ENCODE measurements at regions not wholly inside any gene's neighbourhood (a gene's known extent, or its start where the extent isn't known, plus 50 kb on each side); places are given as distances from the start of the nearest gene placed in this dataset.

DNA sequence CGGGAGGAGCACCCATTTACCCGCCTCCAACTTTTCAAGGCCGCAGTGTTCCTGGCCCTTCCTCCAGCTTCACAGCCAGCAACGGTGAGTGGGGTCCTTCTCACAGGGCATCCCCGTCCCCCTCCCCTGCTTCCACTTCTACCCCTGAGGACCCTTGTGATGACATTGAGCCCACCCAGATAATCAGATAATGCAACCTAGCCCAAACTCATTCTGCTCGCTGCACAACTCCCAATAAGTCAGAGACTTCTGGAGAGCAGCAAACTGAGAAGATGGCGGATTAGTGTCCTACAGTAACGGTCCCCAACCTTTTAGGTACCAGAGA lies 74.5 kb downstream of the OAT start:
- Histone ChIP-seq H3K9me2 (ENCODE audit: insufficient read depth) (no peaks in the 10 kb centered on the region; the same call in 1 of the 2 replicates), H3K4me3 (no peak overlapping the region), H3K27ac (ENCODE audit: low read depth) (no peak overlapping the region), H3F3A (replicated peaks; ENCODE audit: low read depth) (no peaks in the 10 kb centered on the region), H3K36me3 (ENCODE audit: insufficient read depth) (no peaks in the 10 kb centered on the region), H3K4me2 (no peak overlapping the region), H2AFZ (no peak overlapping the region), H3K27me3 (ENCODE audit: insufficient read depth) (no peaks in the 10 kb centered on the region), H3K79me2 (replicated peaks; ENCODE audit: insufficient read depth) (no peaks in the 10 kb centered on the region), H4K20me1 (replicated peaks; ENCODE audit: insufficient read depth) (no peaks in the 10 kb centered on the region), H3K4me1 (ENCODE audit: insufficient read depth) (no peaks in the 10 kb centered on the region)
- ATAC-seq: no peak
- peaks cover 7% of the 10 kb centered on the region for H3K27me3 Mint-ChIP-seq (ENCODE audit: insufficient read depth, low read depth, poor library complexity)
- TF ChIP-seq STAT1 (IDR thresholded peaks at IDR 0.05; ENCODE audit: unreplicated experiment) (no peak), EZH2phosphoT487 (IDR thresholded peaks at IDR 0.05; ENCODE audit: unreplicated experiment) (no peak), CREB1 (CRISPR knock-in tag; IDR thresholded peaks at IDR 0.05; ENCODE audit: low read depth) (no peak), ZNF331 (CRISPR knock-in tag; IDR thresholded peaks at IDR 0.05; ENCODE audit: low read depth) (no peak), ZNF114 (CRISPR knock-in tag; IDR thresholded peaks at IDR 0.05) (no peak), POLR2AphosphoS5 (IDR thresholded peaks at IDR 0.05; ENCODE audit: low read depth) (no peak), JUNB (IDR thresholded peaks at IDR 0.05; ENCODE audit: unreplicated experiment) (no peak), CTCF (conservative IDR thresholded peaks at IDR 0.05; ENCODE audit: low read depth in 2 of 2) (no peak), REST (IDR thresholded peaks at IDR 0.05; ENCODE audit: unreplicated experiment) (no peak), EZH2 (IDR thresholded peaks at IDR 0.05; ENCODE audit: low read depth, unreplicated experiment) (no peak), NANOG (IDR thresholded peaks at IDR 0.05; ENCODE audit: borderline replicate concordance) (no peak)
- TF ChIP-seq, protein P1, sequence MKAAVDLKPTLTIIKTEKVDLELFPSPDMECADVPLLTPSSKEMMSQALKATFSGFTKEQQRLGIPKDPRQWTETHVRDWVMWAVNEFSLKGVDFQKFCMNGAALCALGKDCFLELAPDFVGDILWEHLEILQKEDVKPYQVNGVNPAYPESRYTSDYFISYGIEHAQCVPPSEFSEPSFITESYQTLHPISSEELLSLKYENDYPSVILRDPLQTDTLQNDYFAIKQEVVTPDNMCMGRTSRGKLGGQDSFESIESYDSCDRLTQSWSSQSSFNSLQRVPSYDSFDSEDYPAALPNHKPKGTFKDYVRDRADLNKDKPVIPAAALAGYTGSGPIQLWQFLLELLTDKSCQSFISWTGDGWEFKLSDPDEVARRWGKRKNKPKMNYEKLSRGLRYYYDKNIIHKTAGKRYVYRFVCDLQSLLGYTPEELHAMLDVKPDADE (IDR thresholded peaks at IDR 0.05): no peak
- TF ChIP-seq, protein P2, sequence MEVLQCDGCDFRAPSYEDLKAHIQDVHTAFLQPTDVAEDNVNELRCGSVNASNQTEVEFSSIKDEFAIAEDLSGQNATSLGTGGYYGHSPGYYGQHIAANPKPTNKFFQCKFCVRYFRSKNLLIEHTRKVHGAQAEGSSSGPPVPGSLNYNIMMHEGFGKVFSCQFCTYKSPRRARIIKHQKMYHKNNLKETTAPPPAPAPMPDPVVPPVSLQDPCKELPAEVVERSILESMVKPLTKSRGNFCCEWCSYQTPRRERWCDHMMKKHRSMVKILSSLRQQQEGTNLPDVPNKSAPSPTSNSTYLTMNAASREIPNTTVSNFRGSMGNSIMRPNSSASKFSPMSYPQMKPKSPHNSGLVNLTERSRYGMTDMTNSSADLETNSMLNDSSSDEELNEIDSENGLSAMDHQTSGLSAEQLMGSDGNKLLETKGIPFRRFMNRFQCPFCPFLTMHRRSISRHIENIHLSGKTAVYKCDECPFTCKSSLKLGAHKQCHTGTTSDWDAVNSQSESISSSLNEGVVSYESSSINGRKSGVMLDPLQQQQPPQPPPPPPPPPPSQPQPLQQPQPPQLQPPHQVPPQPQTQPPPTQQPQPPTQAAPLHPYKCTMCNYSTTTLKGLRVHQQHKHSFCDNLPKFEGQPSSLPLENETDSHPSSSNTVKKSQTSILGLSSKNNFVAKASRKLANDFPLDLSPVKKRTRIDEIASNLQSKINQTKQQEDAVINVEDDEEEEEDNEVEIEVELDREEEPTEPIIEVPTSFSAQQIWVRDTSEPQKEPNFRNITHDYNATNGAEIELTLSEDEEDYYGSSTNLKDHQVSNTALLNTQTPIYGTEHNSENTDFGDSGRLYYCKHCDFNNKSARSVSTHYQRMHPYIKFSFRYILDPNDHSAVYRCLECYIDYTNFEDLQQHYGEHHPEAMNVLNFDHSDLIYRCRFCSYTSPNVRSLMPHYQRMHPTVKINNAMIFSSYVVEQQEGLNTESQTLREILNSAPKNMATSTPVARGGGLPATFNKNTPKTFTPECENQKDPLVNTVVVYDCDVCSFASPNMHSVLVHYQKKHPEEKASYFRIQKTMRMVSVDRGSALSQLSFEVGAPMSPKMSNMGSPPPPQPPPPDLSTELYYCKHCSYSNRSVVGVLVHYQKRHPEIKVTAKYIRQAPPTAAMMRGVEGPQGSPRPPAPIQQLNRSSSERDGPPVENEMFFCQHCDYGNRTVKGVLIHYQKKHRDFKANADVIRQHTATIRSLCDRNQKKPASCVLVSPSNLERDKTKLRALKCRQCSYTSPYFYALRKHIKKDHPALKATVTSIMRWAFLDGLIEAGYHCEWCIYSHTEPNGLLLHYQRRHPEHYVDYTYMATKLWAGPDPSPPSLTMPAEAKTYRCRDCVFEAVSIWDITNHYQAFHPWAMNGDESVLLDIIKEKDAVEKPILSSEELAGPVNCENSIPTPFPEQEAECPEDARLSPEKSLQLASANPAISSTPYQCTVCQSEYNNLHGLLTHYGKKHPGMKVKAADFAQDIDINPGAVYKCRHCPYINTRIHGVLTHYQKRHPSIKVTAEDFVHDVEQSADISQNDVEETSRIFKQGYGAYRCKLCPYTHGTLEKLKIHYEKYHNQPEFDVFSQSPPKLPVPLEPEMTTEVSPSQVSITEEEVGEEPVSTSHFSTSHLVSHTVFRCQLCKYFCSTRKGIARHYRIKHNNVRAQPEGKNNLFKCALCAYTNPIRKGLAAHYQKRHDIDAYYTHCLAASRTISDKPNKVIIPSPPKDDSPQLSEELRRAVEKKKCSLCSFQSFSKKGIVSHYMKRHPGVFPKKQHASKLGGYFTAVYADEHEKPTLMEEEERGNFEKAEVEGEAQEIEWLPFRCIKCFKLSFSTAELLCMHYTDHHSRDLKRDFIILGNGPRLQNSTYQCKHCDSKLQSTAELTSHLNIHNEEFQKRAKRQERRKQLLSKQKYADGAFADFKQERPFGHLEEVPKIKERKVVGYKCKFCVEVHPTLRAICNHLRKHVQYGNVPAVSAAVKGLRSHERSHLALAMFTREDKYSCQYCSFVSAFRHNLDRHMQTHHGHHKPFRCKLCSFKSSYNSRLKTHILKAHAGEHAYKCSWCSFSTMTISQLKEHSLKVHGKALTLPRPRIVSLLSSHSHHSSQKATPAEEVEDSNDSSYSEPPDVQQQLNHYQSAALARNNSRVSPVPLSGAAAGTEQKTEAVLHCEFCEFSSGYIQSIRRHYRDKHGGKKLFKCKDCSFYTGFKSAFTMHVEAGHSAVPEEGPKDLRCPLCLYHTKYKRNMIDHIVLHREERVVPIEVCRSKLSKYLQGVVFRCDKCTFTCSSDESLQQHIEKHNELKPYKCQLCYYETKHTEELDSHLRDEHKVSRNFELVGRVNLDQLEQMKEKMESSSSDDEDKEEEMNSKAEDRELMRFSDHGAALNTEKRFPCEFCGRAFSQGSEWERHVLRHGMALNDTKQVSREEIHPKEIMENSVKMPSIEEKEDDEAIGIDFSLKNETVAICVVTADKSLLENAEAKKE (CRISPR knock-in tag; IDR thresholded peaks at IDR 0.05): no peak
- peaks cover 2% of the 10 kb centered on the region; the same call in 1 of the 3 replicates for H3K4me1 Mint-ChIP-seq
- H3K9me3 Mint-ChIP-seq: no peaks in the 10 kb centered on the region
- H3K36me3 Mint-ChIP-seq (ENCODE audit: low read depth): no peaks in the 10 kb centered on the region
- H3K4me3 Mint-ChIP-seq: no peak overlapping the region
- H3K27ac Mint-ChIP-seq: no peak overlapping the region
- DNase-seq (ENCODE audit: low spot score): no peak
